Heart left ventricle (tissue), 13 donors: ENCODE measurements at regions not wholly inside any gene's neighbourhood (a gene's known extent, or its start where the extent isn't known, plus 50 kb on each side); places are given as distances from the start of the nearest gene placed in this dataset.

Experiments used
- POLR2A ChIP-seq, 2 donors: fragments of 450-650 bp; IDR thresholded peaks; one replicate each; pipeline ENCODE4 v1.6.1; 2017; ENCODE audit warnings: antibody characterized with exemption in 2 of 2, mild to moderate bottlenecking in 2 of 2, moderate library complexity in 2 of 2
- TF ChIP-seq, protein P1 (sequence below), 12 donors: fragments of 200-600 bp; sonication (generic) in 4 of 12; IDR thresholded peaks; one replicate each; pipeline versions ENCODE4 v1.5.0 to v1.8.0; 2018 to 2022; ENCODE audit warnings: antibody characterized with exemption in 12 of 12, mild to moderate bottlenecking in 5 of 12
- donor health status: ischemic (EF 13 %, LVEDD 7.1; RV severe dilation, severe dysfunction).
- donor health status: DM: no; HTN: yes; CAD: no.
- donor health status: DM: no; HTN: no; CAD: no.
- donor health status: ischemic (EF 25% LVEDD 6.9; RV normal size, moderate dysfunction).
- donor health status: ischemic (EF 25% LVEDD 5.7; RV mildly dilated, moderate dysfunction).
- donor health status: ischemic (EF 35%, LVEDD 5.7; RV mildly dilated, moderate dysfunction).
- donor health status: nonischemic (EF 11% LVEDD 7.7; RV severe dilation, severe dysfunction).
- donor health status: DM: yes; HTN: yes; CAD: no.
- donor health status: PGD.
- donor health status: ischemic (EF 29% LVEDD 5.4; RV normal size, mild dysfunction).
- donor health status: nonischemic (EF 23%, LVEDD 6.1; RV moderate dilation, normal function).

DNA sequence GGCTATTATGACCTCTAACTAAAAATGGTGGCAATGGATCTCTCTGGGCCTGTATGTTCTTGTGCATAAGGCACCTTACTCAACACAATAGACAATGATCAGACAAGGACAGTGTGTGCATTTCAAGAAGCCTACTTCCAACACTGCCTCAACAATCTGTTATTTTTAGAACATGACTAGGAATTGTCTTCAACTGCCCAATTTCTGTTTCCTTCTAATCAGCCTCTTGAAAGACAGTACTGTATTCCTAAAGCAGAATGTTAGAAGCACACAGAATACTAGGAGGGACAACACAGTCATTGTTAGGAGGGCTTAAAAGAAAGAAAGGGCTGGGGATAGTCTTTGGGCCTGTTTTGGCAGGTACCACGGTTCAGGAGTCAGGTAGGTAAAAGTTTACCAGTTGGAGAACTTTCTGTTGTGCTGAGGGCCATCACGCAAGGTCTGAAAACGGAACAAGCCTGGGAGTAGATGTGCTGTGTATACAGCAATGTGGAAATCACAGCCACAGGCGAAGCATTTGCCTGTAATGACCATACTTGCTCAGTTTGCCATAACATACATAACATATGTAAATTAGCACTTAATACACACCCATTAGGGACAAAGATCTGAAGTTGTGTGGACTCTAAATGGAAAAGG is 100.8 kb upstream of the ATXN3L start:
- TF ChIP-seq, protein P1, sequence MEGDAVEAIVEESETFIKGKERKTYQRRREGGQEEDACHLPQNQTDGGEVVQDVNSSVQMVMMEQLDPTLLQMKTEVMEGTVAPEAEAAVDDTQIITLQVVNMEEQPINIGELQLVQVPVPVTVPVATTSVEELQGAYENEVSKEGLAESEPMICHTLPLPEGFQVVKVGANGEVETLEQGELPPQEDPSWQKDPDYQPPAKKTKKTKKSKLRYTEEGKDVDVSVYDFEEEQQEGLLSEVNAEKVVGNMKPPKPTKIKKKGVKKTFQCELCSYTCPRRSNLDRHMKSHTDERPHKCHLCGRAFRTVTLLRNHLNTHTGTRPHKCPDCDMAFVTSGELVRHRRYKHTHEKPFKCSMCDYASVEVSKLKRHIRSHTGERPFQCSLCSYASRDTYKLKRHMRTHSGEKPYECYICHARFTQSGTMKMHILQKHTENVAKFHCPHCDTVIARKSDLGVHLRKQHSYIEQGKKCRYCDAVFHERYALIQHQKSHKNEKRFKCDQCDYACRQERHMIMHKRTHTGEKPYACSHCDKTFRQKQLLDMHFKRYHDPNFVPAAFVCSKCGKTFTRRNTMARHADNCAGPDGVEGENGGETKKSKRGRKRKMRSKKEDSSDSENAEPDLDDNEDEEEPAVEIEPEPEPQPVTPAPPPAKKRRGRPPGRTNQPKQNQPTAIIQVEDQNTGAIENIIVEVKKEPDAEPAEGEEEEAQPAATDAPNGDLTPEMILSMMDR (IDR thresholded peaks at IDR 0.05): no peak
- TF ChIP-seq POLR2A (IDR thresholded peaks at IDR 0.05): no peak
